Astrocyte (in vitro differentiated cells and primary cell): ENCODE measurements at regions not wholly inside any gene's neighbourhood (a gene's known extent, or its start where the extent isn't known, plus 50 kb on each side); places are given as distances from the start of the nearest gene placed in this dataset.

Experiments used
- DNase-seq: peaks from one replicate; pipeline ENCODE4 v3.0.0-alpha.2; 2010; ENCODE audit warnings: low read depth
- FAIRE-seq: peaks from 2 replicates; lab custom pipeline; 2011; peaks lifted over from hg19 to GRCh38; lab: Jason Lieb, UNC
- H2AFZ ChIP-seq: 2 replicates; pipeline ENCODE4 v1.6.0; 2012; ENCODE audit warnings: low read depth, low read length, inconsistent platforms
- H3K27ac ChIP-seq: 2 replicates; pipeline ENCODE4 v1.5.1; 2011; ENCODE audit warnings: low read depth, low read length, inconsistent platforms
- H3K27me3 ChIP-seq: 2 replicates; pipeline ENCODE4 v1.6.0; 2011; ENCODE audit warnings: low read length, inconsistent platforms; ENCODE audit not compliant: insufficient read depth
- H3K36me3 ChIP-seq: 2 replicates; pipeline ENCODE4 v1.5.1; 2011; ENCODE audit warnings: low read length, inconsistent platforms; ENCODE audit not compliant: insufficient read depth
- H3K4me1 ChIP-seq: 2 replicates; pipeline ENCODE4 v1.5.1; 2011; ENCODE audit warnings: low read length, inconsistent platforms; ENCODE audit not compliant: insufficient read depth
- H3K4me2 ChIP-seq: 2 replicates; pipeline ENCODE4 v1.6.0; 2012; ENCODE audit warnings: low read length, inconsistent platforms
- H3K4me3 ChIP-seq: 2 replicates; pipeline ENCODE4 v1.5.1; 2011; ENCODE audit warnings: low read depth, mild to moderate bottlenecking, low read length, inconsistent platforms; ENCODE audit not compliant: insufficient read depth
- H3K79me2 ChIP-seq: 2 replicates; pipeline ENCODE4 v1.6.0; 2012; ENCODE audit warnings: mild to moderate bottlenecking, low read length, inconsistent platforms; ENCODE audit not compliant: insufficient read depth
- H3K9ac ChIP-seq: 2 replicates; pipeline ENCODE4 v1.6.0; 2012; ENCODE audit warnings: mild to moderate bottlenecking, low read length, inconsistent platforms
- H3K9me3 ChIP-seq: 2 replicates; pipeline ENCODE4 v1.5.1; 2012; ENCODE audit warnings: low read depth, mild to moderate bottlenecking, low read length, inconsistent platforms; ENCODE audit not compliant: insufficient read depth
- H4K20me1 ChIP-seq: 2 replicates; pipeline ENCODE4 v1.6.0; 2012; ENCODE audit warnings: low read length, inconsistent platforms; ENCODE audit not compliant: insufficient read depth
- H3K27ac Mint-ChIP-seq: one replicate; pipeline ENCODE4 v1.8.0; 2021; ENCODE audit warnings: mild to moderate bottlenecking, mixed read lengths; ENCODE audit not compliant: unreplicated experiment
- H3K27me3 Mint-ChIP-seq: one replicate; pipeline ENCODE4 v1.8.0; 2021; ENCODE audit warnings: low read depth, mixed read lengths; ENCODE audit not compliant: unreplicated experiment
- H3K36me3 Mint-ChIP-seq: one replicate; pipeline ENCODE4 v1.8.0; 2021; ENCODE audit warnings: low read depth, mixed read lengths; ENCODE audit not compliant: unreplicated experiment
- H3K4me1 Mint-ChIP-seq: one replicate; pipeline ENCODE4 v1.8.0; 2021; ENCODE audit warnings: low read depth, mixed read lengths; ENCODE audit not compliant: unreplicated experiment
- H3K4me3 Mint-ChIP-seq: one replicate; pipeline ENCODE4 v1.8.0; 2021; ENCODE audit warnings: mild to moderate bottlenecking, moderate library complexity, mixed read lengths; ENCODE audit not compliant: unreplicated experiment
- H3K9me3 Mint-ChIP-seq: one replicate; pipeline ENCODE4 v1.8.0; 2021; ENCODE audit warnings: mild to moderate bottlenecking, mixed read lengths; ENCODE audit not compliant: unreplicated experiment
- CTCF ChIP-seq: IDR thresholded peaks from 2 replicates; pipeline ENCODE4 v1.5.1; 2011; ENCODE audit warnings: low read depth, mild to moderate bottlenecking, inconsistent platforms, low read length, moderate library complexity; ENCODE audit not compliant: insufficient read depth
- EZH2 ChIP-seq: IDR thresholded peaks from 2 replicates; pipeline ENCODE4 v1.6.1; 2012; ENCODE audit warnings: mild to moderate bottlenecking, low read length, inconsistent platforms; ENCODE audit not compliant: insufficient read depth

GRCh38 chr14:49527221-49527620, 59.0 kb downstream of the RPS29 start:
- Histone ChIP-seq H3K27me3 (no peaks in the 10 kb centered on the region), H3K4me3 (no peak overlapping the region), H3K9ac (no peak overlapping the region), H3K36me3 (no peaks in the 10 kb centered on the region), H3K9me3 (no peaks in the 10 kb centered on the region), H3K79me2 (no peaks in the 10 kb centered on the region), H3K27ac (no peak overlapping the region), H2AFZ (no peak overlapping the region), H3K4me1 (no peaks in the 10 kb centered on the region), H3K4me2 (no peak overlapping the region), H4K20me1 (no peaks in the 10 kb centered on the region)
- Mint-ChIP-seq H3K36me3 (no peaks in the 10 kb centered on the region), H3K9me3 (peaks cover 7% of the 10 kb centered on the region), H3K4me3 (no peak overlapping the region), H3K27me3 (no peaks in the 10 kb centered on the region), H3K27ac (no peak overlapping the region), H3K4me1 (peaks cover 7% of the 10 kb centered on the region)
- DNase-seq = no peak
- no peak for FAIRE-seq
- TF ChIP-seq CTCF = no peak
- no peak for TF ChIP-seq EZH2

- Mint-ChIP-seq H3K27me3 (no peaks in the 10 kb centered on the region), H3K9me3 (peaks cover 7% of the 10 kb centered on the region), H3K36me3 (no peaks in the 10 kb centered on the region), H3K4me1 (peaks cover 7% of the 10 kb centered on the region), H3K27ac (no peak overlapping the region), H3K4me3 (no peak overlapping the region)
- no peaks in the 10 kb centered on the region for H3K4me1 ChIP-seq
- no peak overlapping the region for H3K27ac ChIP-seq
- H3K4me3 ChIP-seq = no peak overlapping the region
- H3K9ac ChIP-seq = no peak overlapping the region
- no peak overlapping the region for H2AFZ ChIP-seq
- FAIRE-seq (no peak), DNase-seq (no peak)
- no peaks in the 10 kb centered on the region for H3K9me3 ChIP-seq
- TF ChIP-seq CTCF = no peak
- no peak for TF ChIP-seq EZH2
- no peaks in the 10 kb centered on the region for H4K20me1 ChIP-seq
- no peaks in the 10 kb centered on the region for H3K36me3 ChIP-seq
- no peak overlapping the region for H3K4me2 ChIP-seq
- no peaks in the 10 kb centered on the region for H3K79me2 ChIP-seq
- H3K27me3 ChIP-seq = peaks cover 2% of the 10 kb centered on the region
Observed at GRCh38 chr14:49526101-49526500, 60.1 kb downstream of the RPS29 start.

GRCh38 chr14:49516286-49516685, 69.9 kb downstream of the RPS29 start:
- TF ChIP-seq CTCF (no peak), EZH2 (no peak)
- H3K4me1 ChIP-seq = peaks cover 14% of the 10 kb centered on the region
- no peak overlapping the region for H3K27ac ChIP-seq
- H3K36me3 ChIP-seq = no peaks in the 10 kb centered on the region
- Mint-ChIP-seq H3K36me3 (no peaks in the 10 kb centered on the region), H3K4me1 (peaks cover 9% of the 10 kb centered on the region), H3K4me3 (no peak overlapping the region), H3K27ac (no peak overlapping the region), H3K27me3 (no peaks in the 10 kb centered on the region), H3K9me3 (no peaks in the 10 kb centered on the region)
- H4K20me1 ChIP-seq = no peaks in the 10 kb centered on the region
- H3K4me3 ChIP-seq = no peak overlapping the region
- no peak overlapping the region for H3K9ac ChIP-seq
- no peak overlapping the region for H2AFZ ChIP-seq
- no peak for FAIRE-seq
- no peaks in the 10 kb centered on the region for H3K27me3 ChIP-seq
- H3K4me2 ChIP-seq = no peak overlapping the region
- H3K9me3 ChIP-seq = no peaks in the 10 kb centered on the region
- DNase-seq = peak; percentile 3
- no peaks in the 10 kb centered on the region for H3K79me2 ChIP-seq
